Neural crest cell (in vitro differentiated cells): ENCODE measurements at regions not wholly inside any gene's neighbourhood (a gene's known extent, or its start where the extent isn't known, plus 50 kb on each side); places are given as distances from the start of the nearest gene placed in this dataset.

Experiments used
- DNase-seq: peaks from one replicate; pipeline ENCODE4 v3.0.0; 2021; ENCODE audit warnings: low read depth, mixed read lengths, low spot score
- H3K27ac Mint-ChIP-seq: one replicate; pipeline ENCODE4 v1.8.0; 2021; ENCODE audit warnings: mild to moderate bottlenecking, mixed read lengths; ENCODE audit not compliant: unreplicated experiment
- H3K27me3 Mint-ChIP-seq: 2 replicates; pipeline ENCODE4 v1.8.0; 2021; ENCODE audit warnings: low read depth, mild to moderate bottlenecking, mixed read lengths
- H3K36me3 Mint-ChIP-seq: 2 replicates; pipeline ENCODE4 v1.8.0; 2021; ENCODE audit warnings: low read depth, mild to moderate bottlenecking, mixed read lengths
- H3K4me1 Mint-ChIP-seq: 2 replicates; pipeline ENCODE4 v1.8.0; 2021; ENCODE audit warnings: mixed read lengths
- H3K4me3 Mint-ChIP-seq: one replicate; pipeline ENCODE4 v1.8.0; 2021; ENCODE audit warnings: mild to moderate bottlenecking, mixed read lengths
- H3K9me3 Mint-ChIP-seq: 2 replicates; pipeline ENCODE4 v1.8.0; 2021; ENCODE audit warnings: mixed read lengths
- TF ChIP-seq, protein P1 (sequence below): fragments of 200-600 bp; sonication (generic); conservative IDR thresholded peaks from 2 replicates; pipeline ENCODE4 v1.5.0; 2021; ENCODE audit warnings: antibody characterized with exemption, mild to moderate bottlenecking

DNA sequence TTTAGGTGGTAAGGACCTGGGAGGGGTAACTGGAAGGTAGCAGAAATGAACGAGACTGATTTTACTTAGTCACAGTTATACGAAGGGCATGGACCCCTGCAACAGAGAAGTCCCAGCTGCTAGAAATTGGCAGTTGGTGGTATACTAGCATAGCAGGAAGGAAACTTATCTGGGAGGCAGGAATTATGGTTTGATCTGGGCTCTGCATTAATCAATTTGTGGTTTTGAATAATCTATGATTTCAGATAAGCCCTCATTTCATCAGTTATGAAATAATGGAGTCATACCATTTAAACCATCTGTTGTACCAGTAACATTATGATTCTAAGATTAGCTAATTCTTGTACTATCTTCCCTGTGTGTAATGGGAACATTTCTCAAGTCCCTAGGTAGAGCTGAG is 54.0 kb upstream of the TMEM229A start:
- H3K27me3 Mint-ChIP-seq: no peaks in the 10 kb centered on the region
- peaks cover 5% of the 10 kb centered on the region for H3K36me3 Mint-ChIP-seq
- TF ChIP-seq, protein P1, sequence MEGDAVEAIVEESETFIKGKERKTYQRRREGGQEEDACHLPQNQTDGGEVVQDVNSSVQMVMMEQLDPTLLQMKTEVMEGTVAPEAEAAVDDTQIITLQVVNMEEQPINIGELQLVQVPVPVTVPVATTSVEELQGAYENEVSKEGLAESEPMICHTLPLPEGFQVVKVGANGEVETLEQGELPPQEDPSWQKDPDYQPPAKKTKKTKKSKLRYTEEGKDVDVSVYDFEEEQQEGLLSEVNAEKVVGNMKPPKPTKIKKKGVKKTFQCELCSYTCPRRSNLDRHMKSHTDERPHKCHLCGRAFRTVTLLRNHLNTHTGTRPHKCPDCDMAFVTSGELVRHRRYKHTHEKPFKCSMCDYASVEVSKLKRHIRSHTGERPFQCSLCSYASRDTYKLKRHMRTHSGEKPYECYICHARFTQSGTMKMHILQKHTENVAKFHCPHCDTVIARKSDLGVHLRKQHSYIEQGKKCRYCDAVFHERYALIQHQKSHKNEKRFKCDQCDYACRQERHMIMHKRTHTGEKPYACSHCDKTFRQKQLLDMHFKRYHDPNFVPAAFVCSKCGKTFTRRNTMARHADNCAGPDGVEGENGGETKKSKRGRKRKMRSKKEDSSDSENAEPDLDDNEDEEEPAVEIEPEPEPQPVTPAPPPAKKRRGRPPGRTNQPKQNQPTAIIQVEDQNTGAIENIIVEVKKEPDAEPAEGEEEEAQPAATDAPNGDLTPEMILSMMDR: no peak
- no peak for DNase-seq
- H3K4me3 Mint-ChIP-seq: no peak overlapping the region
- H3K9me3 Mint-ChIP-seq: peaks cover 5% of the 10 kb centered on the region
- H3K4me1 Mint-ChIP-seq: peaks cover 8% of the 10 kb centered on the region
- H3K27ac Mint-ChIP-seq: no peak overlapping the region

DNA sequence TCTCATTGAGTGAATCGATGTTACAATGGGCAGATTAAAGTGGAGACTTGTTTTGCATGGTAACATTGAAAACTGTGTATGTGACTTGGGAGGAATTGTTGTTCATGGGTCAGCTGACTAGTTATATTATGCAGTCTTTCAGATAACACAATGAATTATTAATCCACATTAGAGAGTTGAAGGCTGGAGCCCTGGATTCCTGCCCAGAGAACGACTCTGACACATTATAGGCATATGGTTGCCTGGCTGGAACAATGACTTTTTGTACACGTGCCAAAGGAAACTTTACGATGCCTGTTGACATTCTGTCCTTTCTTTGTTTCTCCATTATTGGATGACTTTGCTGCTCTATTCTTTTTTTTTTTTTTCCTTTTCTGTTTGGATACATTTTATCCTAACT is 52.3 kb upstream of the TMEM229A start:
- H3K9me3 Mint-ChIP-seq: peaks cover 5% of the 10 kb centered on the region
- H3K36me3 Mint-ChIP-seq: peaks cover 5% of the 10 kb centered on the region
- no peaks in the 10 kb centered on the region for H3K27me3 Mint-ChIP-seq
- H3K4me3 Mint-ChIP-seq: no peak overlapping the region
- peaks cover 8% of the 10 kb centered on the region for H3K4me1 Mint-ChIP-seq
- TF ChIP-seq, protein P1: no peak
- DNase-seq: no peak
- no peak overlapping the region for H3K27ac Mint-ChIP-seq

DNA sequence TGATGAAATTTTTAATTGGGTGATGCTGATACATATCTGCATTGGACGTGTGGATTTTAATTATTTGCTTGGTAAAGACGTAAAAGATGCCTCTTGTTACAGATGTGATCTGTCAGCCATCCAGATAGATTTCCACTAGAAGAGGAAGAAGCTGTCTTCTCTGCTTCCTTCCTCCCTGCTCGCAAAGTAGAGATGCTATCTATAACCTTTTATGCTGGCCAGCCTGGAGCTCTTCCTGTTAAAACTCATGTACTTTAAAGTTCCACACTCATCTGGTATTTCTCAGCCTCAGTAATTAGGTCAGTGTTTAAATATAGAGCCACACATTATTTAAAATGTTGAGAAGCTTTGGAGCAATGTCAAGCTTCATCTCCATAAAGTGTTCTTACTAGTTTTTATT is 51.2 kb upstream of the TMEM229A start:
- TF ChIP-seq, protein P1: no peak
- H3K9me3 Mint-ChIP-seq: peaks cover 5% of the 10 kb centered on the region
- DNase-seq: no peak
- H3K27ac Mint-ChIP-seq: no peak overlapping the region
- H3K36me3 Mint-ChIP-seq: peaks cover 5% of the 10 kb centered on the region
- H3K4me3 Mint-ChIP-seq: no peak overlapping the region
- H3K27me3 Mint-ChIP-seq: no peaks in the 10 kb centered on the region
- peaks cover 8% of the 10 kb centered on the region for H3K4me1 Mint-ChIP-seq
